ENCODE measurements at regions not wholly inside any gene's neighbourhood (a gene's known extent, or its start where the extent isn't known, plus 50 kb on each side); places are given as distances from the start of the nearest gene placed in this dataset.

GRCh38 chr6:81668615-81669047 is 83.8 kb downstream of the TENT5A start:
- H3K27me3 Mint-ChIP-seq (ENCODE audit: unreplicated experiment) = no peaks in the 10 kb centered on the region
- H3K27ac Mint-ChIP-seq (ENCODE audit: unreplicated experiment) = no peak overlapping the region
- TF ChIP-seq CTCF (IDR thresholded peaks at IDR 0.05; ENCODE audit: unreplicated experiment) = no peak
- no TSS peak for BruUV-seq (replicated peaks)
- H3K4me1 Mint-ChIP-seq (ENCODE audit: low read depth, unreplicated experiment) = no peaks in the 10 kb centered on the region
- intact Hi-C loops (cut with micrococcal nuclease; ENCODE audit: unreplicated experiment) = no loop called here
- DNase-seq = no peak
- no peak overlapping the region for H3K4me3 Mint-ChIP-seq (ENCODE audit: low read depth, unreplicated experiment)
- CTCF ChIA-PET = interaction anchor here (0.7 kb wide), 1 partner anchor 106 kb away, joined by 4 read pairs; no protein-coding TSS in a partner anchor
- no peaks in the 10 kb centered on the region for H3K9me3 Mint-ChIP-seq (ENCODE audit: low read depth, unreplicated experiment)
- H3K36me3 Mint-ChIP-seq (ENCODE audit: insufficient read depth, unreplicated experiment) = no peaks in the 10 kb centered on the region

GRCh38 chr6:81666481-81666880 is 86.0 kb downstream of the TENT5A start:
- Mint-ChIP-seq H3K36me3 (ENCODE audit: insufficient read depth, unreplicated experiment) (no peaks in the 10 kb centered on the region), H3K27ac (ENCODE audit: unreplicated experiment) (no peak overlapping the region), H3K4me3 (ENCODE audit: low read depth, unreplicated experiment) (no peak overlapping the region), H3K27me3 (ENCODE audit: unreplicated experiment) (no peaks in the 10 kb centered on the region), H3K9me3 (ENCODE audit: low read depth, unreplicated experiment) (no peaks in the 10 kb centered on the region), H3K4me1 (ENCODE audit: low read depth, unreplicated experiment) (no peaks in the 10 kb centered on the region)
- BruUV-seq (replicated peaks) = no TSS peak
- CTCF ChIA-PET = no interaction called here
- DNase-seq = no peak
- no peak for TF ChIP-seq CTCF (IDR thresholded peaks at IDR 0.05; ENCODE audit: unreplicated experiment)
- intact Hi-C loops (cut with micrococcal nuclease; ENCODE audit: unreplicated experiment) = no loop called here

- Mint-ChIP-seq H3K4me1 (ENCODE audit: low read depth, unreplicated experiment) (no peaks in the 10 kb centered on the region), H3K4me3 (ENCODE audit: low read depth, unreplicated experiment) (no peak overlapping the region), H3K36me3 (ENCODE audit: insufficient read depth, unreplicated experiment) (no peaks in the 10 kb centered on the region), H3K27ac (ENCODE audit: unreplicated experiment) (no peak overlapping the region), H3K9me3 (ENCODE audit: low read depth, unreplicated experiment) (no peaks in the 10 kb centered on the region), H3K27me3 (ENCODE audit: unreplicated experiment) (no peaks in the 10 kb centered on the region)
- intact Hi-C loops (cut with micrococcal nuclease; ENCODE audit: unreplicated experiment) = no loop called here
- CTCF ChIA-PET = no interaction called here
- no TSS peak for BruUV-seq (replicated peaks)
- no peak for TF ChIP-seq CTCF (IDR thresholded peaks at IDR 0.05; ENCODE audit: unreplicated experiment)
- DNase-seq = no peak
Observed at GRCh38 chr6:81656231-81656630, 96.2 kb downstream of the TENT5A start.

- no peak for DNase-seq
- TF ChIP-seq CTCF (IDR thresholded peaks at IDR 0.05; ENCODE audit: unreplicated experiment) = no peak
- H3K27ac Mint-ChIP-seq (ENCODE audit: unreplicated experiment) = no peak overlapping the region
- no peaks in the 10 kb centered on the region for H3K36me3 Mint-ChIP-seq (ENCODE audit: insufficient read depth, unreplicated experiment)
- no peaks in the 10 kb centered on the region for H3K4me1 Mint-ChIP-seq (ENCODE audit: low read depth, unreplicated experiment)
- no peaks in the 10 kb centered on the region for H3K27me3 Mint-ChIP-seq (ENCODE audit: unreplicated experiment)
- no peak overlapping the region for H3K4me3 Mint-ChIP-seq (ENCODE audit: low read depth, unreplicated experiment)
- H3K9me3 Mint-ChIP-seq (ENCODE audit: low read depth, unreplicated experiment) = no peaks in the 10 kb centered on the region
- intact Hi-C loops (cut with micrococcal nuclease; ENCODE audit: unreplicated experiment) = no loop called here
- CTCF ChIA-PET = no interaction called here
- BruUV-seq (replicated peaks) = no TSS peak
Observed at GRCh38 chr6:81655696-81656095, 96.8 kb downstream of the TENT5A start.

All from Calu3 (cell line).